CD4-positive, alpha-beta T cell treated with Interleukin-6 at 100 ng/mL for 8 hours (primary cell): ENCODE measurements at regions not wholly inside any gene's neighbourhood (a gene's known extent, or its start where the extent isn't known, plus 50 kb on each side); places are given as distances from the start of the nearest gene placed in this dataset.
A peak's percentile ranks its signal among the peaks of the same experiment; 100 is the strongest.
"Not testable (repeated sequence)": the region's sequence is repeated elsewhere in the genome, so short reads cannot be mapped to it uniquely, and the experiment has no call there.

ENCODE experiments used
- DNase-seq: peaks from one replicate; pipeline ENCODE4 v3.0.0-alpha.2; 2020; ENCODE audit warnings: mixed read lengths, low spot score

- DNase-seq, result no peak
Observed at GRCh38 chr7:51451751-51452476, 135.3 kb upstream of the COBL start.

DNA sequence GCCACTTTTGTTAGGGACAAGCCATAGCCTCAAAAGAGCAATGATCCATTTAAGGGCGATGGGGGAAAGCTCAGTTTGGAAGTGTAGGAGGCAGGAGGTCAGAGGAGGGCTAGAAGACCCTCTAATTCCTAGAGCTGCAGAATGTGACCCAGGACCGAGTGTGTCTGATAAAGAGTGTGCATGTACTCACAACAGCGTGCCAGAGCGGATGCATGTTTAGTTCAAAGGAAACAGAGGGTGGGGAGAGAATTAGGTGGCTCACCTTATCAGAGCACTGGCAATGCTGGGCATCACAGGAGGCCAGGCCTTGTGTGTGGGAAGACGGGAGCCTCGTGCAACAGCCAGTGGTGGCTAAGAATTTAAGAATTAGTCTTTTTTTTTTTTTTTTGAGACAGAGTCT lies 133.9 kb upstream of the COBL start:
- no peak for DNase-seq

- no peak for DNase-seq
Observed at GRCh38 chr7:51446785-51447184, 130.2 kb upstream of the COBL start.

- no peak for DNase-seq
Observed at GRCh38 chr7:51446356-51446755, 129.7 kb upstream of the COBL start.

GRCh38 chr7:51444936-51445335 lies 128.3 kb upstream of the COBL start:
- DNase-seq, result no peak

- peak; percentile 9 for DNase-seq
Observed at GRCh38 chr7:51430480-51431086, 114.0 kb upstream of the COBL start.

DNA sequence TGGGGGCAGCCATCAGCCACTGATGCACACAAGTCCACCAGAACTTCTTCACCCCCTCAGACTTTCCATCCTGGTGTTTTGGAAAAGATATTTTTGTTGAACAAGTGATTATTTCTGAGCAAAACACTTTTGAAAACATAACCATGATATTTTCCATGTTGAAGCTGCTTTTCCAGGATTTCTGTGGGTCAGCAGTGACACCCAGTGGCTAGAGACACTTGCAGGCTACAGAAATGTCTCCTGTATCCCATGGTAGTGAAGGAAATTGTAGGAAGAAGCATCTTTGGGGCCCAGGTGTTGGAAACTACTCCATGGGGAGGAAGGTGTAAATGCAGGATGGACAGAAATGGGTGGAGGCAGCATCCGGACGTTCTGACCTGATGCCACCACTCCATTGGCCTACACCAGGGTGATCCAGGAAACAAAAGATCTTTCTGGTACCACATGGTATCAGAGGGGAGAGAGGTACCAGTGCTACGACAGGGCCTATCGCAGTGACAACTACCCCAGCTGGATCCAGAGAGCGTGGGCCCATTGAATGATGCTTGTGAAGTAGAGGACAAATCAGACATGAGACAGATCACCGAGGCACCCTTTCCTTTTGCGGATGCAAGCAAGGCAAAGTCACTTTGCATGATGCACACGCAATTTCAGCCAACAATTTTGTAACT lies 111.7 kb upstream of the COBL start:
- DNase-seq, result no peak

GRCh38 chr7:51426163-51426562 lies 109.6 kb upstream of the COBL start:
- no peak for DNase-seq

GRCh38 chr7:51409934-51410333 lies 93.3 kb upstream of the COBL start:
- not testable (repeated sequence) for DNase-seq

DNA sequence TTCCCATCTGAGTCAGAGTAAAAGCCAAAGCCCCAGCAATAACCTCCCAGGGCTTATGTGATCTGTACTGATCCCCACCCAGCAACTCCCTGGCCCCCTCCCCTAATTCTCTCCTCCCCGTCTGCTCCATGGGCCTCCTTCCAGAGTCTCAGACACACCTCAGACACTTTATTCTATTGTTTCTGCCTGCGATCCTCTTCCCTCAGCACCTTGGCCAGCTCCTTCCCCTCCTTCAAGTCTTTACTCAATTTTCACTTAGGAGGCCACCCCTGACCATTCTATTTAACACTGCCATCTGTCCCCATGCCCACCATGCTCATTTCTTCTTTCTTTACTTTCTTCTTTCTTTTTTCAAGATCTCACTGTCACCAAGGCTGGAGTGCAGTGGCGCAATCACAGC lies 81.0 kb upstream of the COBL start:
- not testable (repeated sequence) for DNase-seq

- not testable (repeated sequence) for DNase-seq
Observed at GRCh38 chr7:51393003-51393402, 76.4 kb upstream of the COBL start.

DNA sequence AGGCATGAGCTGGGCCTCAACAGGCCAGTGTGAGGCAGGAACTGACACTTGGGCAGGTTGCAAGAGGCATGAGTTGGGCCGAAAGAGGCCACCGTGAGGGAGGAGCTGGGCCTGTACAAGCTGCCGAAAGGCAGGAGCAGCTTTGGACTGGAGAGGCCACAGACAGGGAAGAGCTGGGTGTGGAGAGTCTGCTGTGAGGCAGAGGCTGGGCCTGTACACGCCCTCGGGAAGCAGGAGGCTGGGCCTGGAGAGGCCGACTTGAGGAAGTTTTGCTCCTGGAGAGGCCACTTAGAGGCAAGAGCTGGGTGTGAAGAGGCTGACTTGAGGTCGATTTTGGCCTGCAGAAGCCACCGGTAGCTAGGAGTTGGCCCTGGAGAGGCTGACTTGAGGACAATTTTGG lies 73.3 kb upstream of the COBL start:
- not testable (repeated sequence) for DNase-seq

- DNase-seq, result not testable (repeated sequence)
Observed at GRCh38 chr7:51389216-51389812, 72.7 kb upstream of the COBL start.

GRCh38 chr7:51388241-51388640 lies 71.6 kb upstream of the COBL start:
- not testable (repeated sequence) for DNase-seq

- DNase-seq, result not testable (repeated sequence)
Observed at GRCh38 chr7:51386806-51387568, 70.4 kb upstream of the COBL start.

GRCh38 chr7:51386184-51386583 lies 69.6 kb upstream of the COBL start:
- DNase-seq, result not testable (repeated sequence)

DNA sequence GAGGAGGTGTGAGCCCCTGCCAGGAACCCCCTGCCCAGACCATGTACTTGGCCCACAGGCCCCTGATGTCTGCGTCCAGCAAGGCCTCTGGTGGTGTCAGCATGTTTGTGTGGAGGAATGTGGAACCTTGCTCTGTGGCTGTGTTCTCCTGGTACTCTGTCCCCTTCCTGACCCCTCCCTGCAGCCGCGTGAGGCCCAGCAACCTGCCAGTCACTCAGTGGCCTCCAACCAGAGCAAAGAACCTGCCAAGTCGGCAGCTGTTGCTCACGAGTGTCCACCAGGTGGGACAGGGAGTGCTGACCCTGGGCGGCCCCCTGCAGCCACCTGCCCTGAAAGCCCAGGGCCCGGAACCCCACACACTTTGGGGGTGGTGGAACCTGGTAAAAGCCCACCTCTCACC lies 65.6 kb upstream of the COBL start:
- not testable (repeated sequence) for DNase-seq

GRCh38 chr7:51376420-51377092 lies 59.9 kb upstream of the COBL start:
- no peak for DNase-seq

DNA sequence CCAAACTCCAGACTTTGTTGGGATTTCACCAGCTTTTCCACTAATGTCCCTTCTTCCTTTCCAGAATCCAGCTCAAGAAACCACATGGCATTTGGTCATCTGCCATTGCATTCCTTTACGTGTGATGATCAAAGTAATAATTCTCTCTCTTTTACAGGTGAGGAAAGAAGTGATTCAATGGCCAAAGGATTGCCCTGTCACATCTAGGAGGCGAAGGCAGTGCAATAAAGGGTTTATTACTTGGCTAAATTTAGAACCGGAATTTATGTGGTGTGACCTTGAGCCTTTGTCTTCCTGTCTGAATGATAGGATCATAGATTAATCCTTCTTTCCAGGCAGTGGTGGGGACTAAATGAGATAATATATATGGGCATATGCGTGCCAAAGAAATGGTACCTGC lies 58.3 kb upstream of the COBL start:
- no peak for DNase-seq

DNA sequence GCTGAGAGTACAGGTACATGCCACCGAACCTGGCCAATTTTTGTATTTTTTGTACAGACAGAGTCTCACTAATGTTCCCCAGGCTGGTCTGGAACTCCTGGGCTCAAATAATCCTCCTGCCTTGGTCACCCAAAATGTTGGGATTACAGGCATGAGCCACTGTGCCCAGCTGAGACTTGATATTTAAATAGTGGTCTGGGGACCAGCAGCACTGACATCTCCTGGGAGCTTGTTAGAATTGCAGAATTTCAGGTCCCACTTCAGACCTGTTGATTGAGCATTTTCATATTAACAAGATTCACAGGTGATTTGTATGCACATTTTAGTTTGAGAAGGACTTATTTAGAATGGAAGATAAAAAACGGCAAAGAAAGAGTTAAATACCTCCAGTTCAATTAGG lies 57.0 kb upstream of the COBL start:
- not testable (repeated sequence) for DNase-seq

GRCh38 chr7:51369746-51370145 lies 53.1 kb upstream of the COBL start:
- DNase-seq, result no peak
